ENCODE measurements at regions not wholly inside any gene's neighbourhood (a gene's known extent, or its start where the extent isn't known, plus 50 kb on each side); places are given as distances from the start of the nearest gene placed in this dataset.

- CTCF ChIA-PET (ENCODE audit: unreplicated experiment) = no interaction called here
- H3K4me1 ChIP-seq (ENCODE audit: insufficient read depth, low read length, poor library complexity, severe bottlenecking) = no peaks in the 10 kb centered on the region
Observed at GRCh38 chr2:217735899-217736298, 266.9 kb downstream of the TNS1 start.

GRCh38 chr2:217735034-217735433, 267.8 kb downstream of the TNS1 start:
- Histone ChIP-seq H3K4me1 (ENCODE audit: insufficient read depth, low read length, poor library complexity, severe bottlenecking) (no peaks in the 10 kb centered on the region), H3K9me2 (ENCODE audit: insufficient read depth, low read length) (no peaks in the 10 kb centered on the region), H3K79me2 (ENCODE audit: insufficient read depth, low read depth, low read length) (no peaks in the 10 kb centered on the region), H3K9me3 (ENCODE audit: low read length) (no peaks in the 10 kb centered on the region), H3K27ac (ENCODE audit: low read depth, low read length, poor library complexity, severe bottlenecking) (no peak overlapping the region), H3K4me2 (ENCODE audit: low read length) (no peak overlapping the region), H2AFZ (ENCODE audit: low read length) (no peak overlapping the region), H4K20me1 (ENCODE audit: insufficient read depth, low read length) (no peaks in the 10 kb centered on the region), H3K36me3 (ENCODE audit: insufficient read depth, low read length) (no peaks in the 10 kb centered on the region), H3K4me3 (ENCODE audit: low read depth, low read length, poor library complexity, severe bottlenecking) (no peak overlapping the region)
- BruUV-seq (replicated peaks) = no TSS peak
- no peak for DNase-seq (ENCODE audit: low spot score)
- intact Hi-C loops (cut with micrococcal nuclease; ENCODE audit: unreplicated experiment) = no loop called here
- ChIA-PET CTCF (ENCODE audit: unreplicated experiment) (no interaction called here), POLR2A (no interaction called here)
- TF ChIP-seq EZH2phosphoT487 (IDR thresholded peaks at IDR 0.05; ENCODE audit: borderline replicate concordance, low read depth, low read length) = no peak
- TF ChIP-seq CTCF (conservative IDR thresholded peaks at IDR 0.05; ENCODE audit: low read length) = no peak

More at GRCh38 chr2:217735899-217736298, 266.9 kb downstream of the TNS1 start:
- DNase-seq (ENCODE audit: low spot score) = no peak
- TF ChIP-seq EZH2phosphoT487 (IDR thresholded peaks at IDR 0.05; ENCODE audit: borderline replicate concordance, low read depth, low read length) = no peak
- Histone ChIP-seq H3K27ac (ENCODE audit: low read depth, low read length, poor library complexity, severe bottlenecking) (no peak overlapping the region), H3K9me3 (ENCODE audit: low read length) (no peaks in the 10 kb centered on the region), H3K4me3 (ENCODE audit: low read depth, low read length, poor library complexity, severe bottlenecking) (no peak overlapping the region), H3K79me2 (ENCODE audit: insufficient read depth, low read depth, low read length) (no peaks in the 10 kb centered on the region), H3K4me2 (ENCODE audit: low read length) (no peak overlapping the region), H2AFZ (ENCODE audit: low read length) (no peak overlapping the region), H3K36me3 (ENCODE audit: insufficient read depth, low read length) (no peaks in the 10 kb centered on the region), H4K20me1 (ENCODE audit: insufficient read depth, low read length) (no peaks in the 10 kb centered on the region), H3K9me2 (ENCODE audit: insufficient read depth, low read length) (no peaks in the 10 kb centered on the region)
- intact Hi-C loops (cut with micrococcal nuclease; ENCODE audit: unreplicated experiment) = no loop called here
- no TSS peak for BruUV-seq (replicated peaks)
- POLR2A ChIA-PET = interaction anchor here (0.7 kb wide), 1 partner anchor 12 kb away, joined by 3 read pairs; no protein-coding TSS in a partner anchor

GRCh38 chr2:217733461-217733860, 269.3 kb downstream of the TNS1 start:
- POLR2A ChIA-PET = no interaction called here
- no peak overlapping the region for H2AFZ ChIP-seq (ENCODE audit: low read length)

More at GRCh38 chr2:217733461-217733860, 269.3 kb downstream of the TNS1 start:
- no peak overlapping the region for H3K4me2 ChIP-seq (ENCODE audit: low read length)
- no peaks in the 10 kb centered on the region for H3K79me2 ChIP-seq (ENCODE audit: insufficient read depth, low read depth, low read length)
- H3K4me3 ChIP-seq (ENCODE audit: low read depth, low read length, poor library complexity, severe bottlenecking) = no peak overlapping the region
- CTCF ChIA-PET (ENCODE audit: unreplicated experiment) = no interaction called here
- no peaks in the 10 kb centered on the region for H3K9me3 ChIP-seq (ENCODE audit: low read length)
- no peaks in the 10 kb centered on the region for H3K36me3 ChIP-seq (ENCODE audit: insufficient read depth, low read length)
- H3K9me2 ChIP-seq (ENCODE audit: insufficient read depth, low read length) = no peaks in the 10 kb centered on the region
- H3K4me1 ChIP-seq (ENCODE audit: insufficient read depth, low read length, poor library complexity, severe bottlenecking) = no peaks in the 10 kb centered on the region
- no TSS peak for BruUV-seq (replicated peaks)
- intact Hi-C loops (cut with micrococcal nuclease; ENCODE audit: unreplicated experiment) = no loop called here
- TF ChIP-seq CTCF (conservative IDR thresholded peaks at IDR 0.05; ENCODE audit: low read length) (no peak), EZH2phosphoT487 (IDR thresholded peaks at IDR 0.05; ENCODE audit: borderline replicate concordance, low read depth, low read length) (no peak)
- no peak overlapping the region for H3K27ac ChIP-seq (ENCODE audit: low read depth, low read length, poor library complexity, severe bottlenecking)
- no peaks in the 10 kb centered on the region for H4K20me1 ChIP-seq (ENCODE audit: insufficient read depth, low read length)
- DNase-seq (ENCODE audit: low spot score) = no peak
